HG03175 (cell line): ENCODE measurements at regions not wholly inside any gene's neighbourhood (a gene's known extent, or its start where the extent isn't known, plus 50 kb on each side); places are given as distances from the start of the nearest gene placed in this dataset.
"Not testable (repeated sequence)": the region's sequence is repeated elsewhere in the genome, so short reads cannot be mapped to it uniquely, and the experiment has no call there.

Experiments used
- ATAC-seq: cut with Tn5 transposase; IDR thresholded peaks from one replicate; pipeline ENCODE4 v1.9.1; 2021; ENCODE audit warnings: mild to moderate bottlenecking, moderate library complexity; ENCODE audit not compliant: unreplicated experiment

DNA sequence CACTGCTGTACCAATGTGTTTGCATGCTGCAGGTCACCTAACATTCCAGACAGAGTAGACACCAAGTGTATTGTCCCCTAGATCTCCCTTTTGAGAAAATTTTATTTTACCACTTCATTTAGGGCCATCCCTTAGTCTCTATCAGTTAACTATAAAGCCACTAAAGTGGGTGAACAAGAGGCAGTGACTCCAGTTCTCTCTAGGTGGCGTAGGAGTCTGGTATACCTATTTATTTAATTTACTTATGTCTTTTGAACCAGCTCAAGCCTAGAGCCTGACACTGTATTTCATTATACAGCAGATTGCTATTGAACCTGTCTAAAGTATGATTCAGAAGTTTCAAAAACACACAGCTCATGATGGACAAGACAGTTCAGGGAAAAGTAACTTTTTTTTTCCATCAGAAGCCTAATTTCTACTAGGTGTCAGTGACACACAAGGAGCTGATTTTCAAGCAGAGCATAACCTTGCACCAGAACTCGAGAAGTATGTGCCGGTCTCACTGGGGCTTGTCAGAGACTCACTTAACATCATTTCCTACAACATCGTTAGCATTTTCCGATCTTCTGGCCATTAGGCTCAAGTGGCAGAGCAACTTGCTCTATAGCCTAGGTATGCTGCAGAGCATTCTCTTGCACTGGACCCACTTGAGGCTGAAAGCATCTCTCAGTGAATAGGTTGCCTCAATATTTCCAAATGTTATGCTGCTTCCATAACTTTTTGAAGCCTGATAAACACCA lies 175.4 kb downstream of the CDC14C start:
- no peak for ATAC-seq

DNA sequence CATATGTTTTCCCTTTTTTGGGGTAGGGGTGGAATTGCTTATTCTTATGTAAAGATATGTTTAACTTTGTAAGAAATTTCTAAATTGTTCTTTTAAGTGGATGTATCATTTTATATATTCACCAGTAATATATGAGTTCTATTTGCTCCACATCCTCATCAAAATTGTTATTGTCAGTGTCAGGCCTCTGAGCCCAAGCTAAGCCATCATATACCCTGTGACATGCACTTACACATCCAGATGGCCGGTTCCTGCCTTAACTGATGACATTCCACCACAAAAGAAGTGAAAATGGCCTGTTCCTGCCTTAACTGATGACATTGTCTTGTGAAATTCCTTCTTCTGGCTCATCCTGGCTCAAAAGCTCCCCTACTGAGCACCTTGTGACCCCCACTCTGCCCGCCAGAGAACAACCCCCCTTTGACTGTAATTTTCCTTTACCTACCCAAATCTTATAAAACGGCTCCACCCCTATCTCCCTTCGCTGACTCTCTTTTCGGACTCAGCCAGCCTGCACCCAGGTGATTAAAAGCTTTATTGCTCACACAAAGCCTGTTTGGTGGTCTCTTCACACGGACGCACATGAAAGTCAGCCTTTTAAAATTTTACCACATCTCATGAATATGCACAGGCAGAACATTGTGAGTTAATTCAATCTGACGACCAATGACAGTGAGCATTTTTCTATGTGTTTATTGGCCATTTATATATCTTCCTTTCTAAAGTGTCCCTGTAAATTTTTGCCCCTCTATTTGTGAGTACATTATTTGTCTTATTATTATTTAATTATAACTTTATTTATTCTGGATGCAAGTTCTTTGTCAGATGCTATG lies 176.8 kb downstream of the CDC14C start:
- not testable (repeated sequence) for ATAC-seq

DNA sequence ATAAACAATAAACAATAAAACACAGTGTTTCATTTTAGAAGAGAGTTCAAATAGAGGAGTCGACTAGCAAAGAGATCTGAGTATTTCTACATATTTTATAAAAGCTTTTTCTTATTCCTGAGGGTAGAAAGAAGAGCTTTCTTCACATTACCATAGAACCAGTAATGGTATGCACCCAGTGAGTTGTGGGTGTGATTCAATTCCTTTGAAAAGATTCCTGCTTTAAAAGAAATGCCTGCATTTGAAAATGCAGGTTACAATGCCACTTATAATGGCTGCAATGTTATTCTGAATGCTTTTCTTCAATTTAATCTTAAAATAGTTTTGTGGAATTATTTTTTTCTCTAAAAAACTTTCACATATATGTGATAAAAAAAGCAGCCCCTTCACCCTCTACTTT lies 178.1 kb downstream of the CDC14C start:
- no peak for ATAC-seq

DNA sequence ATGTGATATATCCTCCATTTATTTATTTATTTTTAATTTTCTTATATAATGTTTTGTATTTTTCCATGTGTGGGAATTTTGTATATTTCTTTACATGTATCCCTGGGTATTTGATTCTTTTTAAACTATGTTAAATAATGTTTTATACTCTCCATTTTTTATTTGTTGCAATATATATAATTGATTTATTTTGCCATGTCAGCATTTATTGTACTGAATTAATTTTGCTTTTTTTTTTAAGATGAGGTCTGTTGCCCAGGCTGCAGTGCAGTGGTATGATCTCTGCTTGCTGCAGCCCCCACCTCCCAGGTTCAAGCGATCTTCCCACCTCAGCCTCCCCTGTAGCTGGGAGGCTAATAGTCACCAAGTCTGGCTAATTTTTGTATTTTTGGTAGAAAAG lies 187.4 kb downstream of the CDC14C start:
- ATAC-seq, result no peak

- no peak for ATAC-seq
Observed at GRCh38 chr7:49112222-49112621, 187.9 kb downstream of the CDC14C start.

- no peak for ATAC-seq
Observed at GRCh38 chr7:49112647-49113046, 188.3 kb downstream of the CDC14C start.

DNA sequence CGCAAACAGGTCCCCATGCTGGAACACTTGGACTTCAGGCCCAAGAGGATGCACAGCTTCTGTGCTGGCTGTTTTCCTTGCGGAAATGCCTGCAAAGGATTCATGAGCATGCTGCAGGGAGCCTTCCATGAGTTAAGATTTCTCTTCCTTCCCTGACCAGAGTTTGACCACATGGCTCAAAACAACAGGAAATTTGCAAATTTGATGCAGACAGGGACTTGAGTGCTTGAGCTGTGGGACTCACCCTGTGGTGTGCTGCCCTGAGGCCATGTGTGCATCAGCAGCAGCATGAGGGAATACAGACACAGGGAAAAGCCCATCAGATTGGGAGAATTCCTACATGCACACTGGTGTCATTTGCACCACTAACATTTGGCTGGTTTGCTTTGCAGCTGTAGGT lies 195.4 kb downstream of the CDC14C start:
- no peak for ATAC-seq

- ATAC-seq, result no peak
Observed at GRCh38 chr7:49125246-49125645, 200.9 kb downstream of the CDC14C start.

GRCh38 chr7:49127359-49127913 lies 203.1 kb downstream of the CDC14C start:
- no peak for ATAC-seq

DNA sequence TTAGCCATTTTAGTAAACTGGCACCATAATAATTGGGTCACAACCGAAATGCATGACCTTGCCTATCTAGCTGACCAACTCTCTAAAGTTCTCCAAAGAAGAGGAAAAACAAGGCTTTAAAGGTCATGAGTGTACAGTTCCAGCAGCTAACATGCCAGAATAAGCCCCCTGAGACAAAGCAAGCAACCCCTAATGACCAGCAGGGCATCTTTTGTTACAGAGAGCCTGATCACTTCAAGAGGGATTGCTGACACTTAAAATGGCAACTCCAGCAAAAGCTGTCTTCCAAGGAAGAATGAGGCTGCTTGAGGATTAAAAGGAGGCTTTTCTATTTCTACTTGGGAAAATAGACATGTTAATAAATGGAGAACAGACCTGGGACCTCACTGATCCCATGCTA lies 213.6 kb downstream of the CDC14C start:
- no peak for ATAC-seq

DNA sequence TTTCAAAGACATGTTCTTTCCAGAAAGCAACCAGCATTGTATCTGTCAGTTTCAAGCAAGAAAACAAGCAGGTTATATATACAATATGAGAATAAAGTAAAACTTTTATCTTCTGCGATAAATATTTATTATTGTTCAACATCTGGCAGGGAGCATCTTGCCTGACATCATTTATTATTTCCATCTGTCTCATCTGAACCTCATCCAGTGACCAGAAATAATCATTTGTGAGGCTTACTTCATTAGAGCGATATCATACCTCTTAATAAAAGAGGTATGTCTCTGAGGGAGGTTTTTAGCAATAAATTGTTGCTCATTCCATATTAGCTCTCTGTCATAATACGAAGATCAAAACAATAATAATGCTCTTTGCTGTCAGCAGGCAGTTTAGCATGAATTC lies 226.1 kb downstream of the CDC14C start:
- ATAC-seq, result no peak

GRCh38 chr7:49151146-49151545 lies 226.8 kb downstream of the CDC14C start:
- ATAC-seq, result no peak

DNA sequence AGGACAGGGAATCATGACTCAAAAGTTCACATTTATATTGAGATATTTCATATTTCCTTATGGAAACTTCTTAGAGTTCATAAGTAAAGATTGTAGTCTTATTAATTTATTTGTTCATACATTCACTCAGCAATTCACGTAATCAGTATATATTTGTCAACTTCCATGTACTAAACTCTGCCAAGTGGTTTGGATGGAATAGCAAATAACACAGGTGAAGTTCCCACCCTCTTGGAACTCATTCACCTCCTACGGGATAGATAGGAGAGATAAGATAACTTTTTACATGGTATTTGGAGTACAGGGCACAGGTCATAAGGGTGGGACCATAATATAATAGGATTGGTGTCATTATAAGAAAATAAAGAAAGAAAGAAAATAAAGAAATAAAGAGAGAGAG lies 234.0 kb downstream of the CDC14C start:
- no peak for ATAC-seq

DNA sequence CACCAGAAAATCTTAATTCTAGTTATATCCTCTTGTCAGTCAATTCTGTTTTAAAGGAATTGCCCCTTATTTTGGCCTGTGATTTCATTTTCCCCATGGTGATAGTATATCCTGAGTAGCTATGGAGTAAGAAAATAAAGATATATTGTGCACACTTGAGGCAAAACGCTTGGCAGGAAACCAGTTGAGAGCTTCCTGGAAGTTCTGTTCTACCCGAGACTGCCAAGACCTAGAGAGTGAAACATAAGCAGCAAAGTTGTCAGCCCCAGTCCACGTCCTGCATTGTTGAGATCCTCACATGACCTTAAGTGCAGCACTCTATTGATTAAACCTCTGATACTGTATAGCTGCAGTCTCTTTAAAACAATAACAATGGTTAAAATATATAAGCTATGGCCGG lies 235.2 kb downstream of the CDC14C start:
- no peak for ATAC-seq

DNA sequence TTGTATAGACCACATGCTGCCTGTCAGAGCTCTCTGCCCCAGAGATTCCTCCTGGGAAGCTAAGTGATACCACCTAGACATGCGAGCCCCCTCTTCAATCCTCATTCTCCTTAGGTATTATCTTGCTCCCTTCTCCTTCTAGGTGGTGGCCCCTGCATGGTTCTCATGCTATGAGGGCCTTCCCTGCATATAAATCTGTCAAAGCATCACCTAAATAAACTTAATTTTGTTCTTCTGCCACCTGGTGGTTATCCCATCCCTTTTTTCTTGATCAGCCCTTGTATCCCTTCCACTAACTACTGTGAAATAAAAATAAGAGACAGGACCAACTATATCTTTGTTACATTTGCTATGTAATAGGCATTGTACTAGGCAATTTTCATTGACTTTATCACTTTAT lies 242.1 kb downstream of the CDC14C start:
- no peak for ATAC-seq

DNA sequence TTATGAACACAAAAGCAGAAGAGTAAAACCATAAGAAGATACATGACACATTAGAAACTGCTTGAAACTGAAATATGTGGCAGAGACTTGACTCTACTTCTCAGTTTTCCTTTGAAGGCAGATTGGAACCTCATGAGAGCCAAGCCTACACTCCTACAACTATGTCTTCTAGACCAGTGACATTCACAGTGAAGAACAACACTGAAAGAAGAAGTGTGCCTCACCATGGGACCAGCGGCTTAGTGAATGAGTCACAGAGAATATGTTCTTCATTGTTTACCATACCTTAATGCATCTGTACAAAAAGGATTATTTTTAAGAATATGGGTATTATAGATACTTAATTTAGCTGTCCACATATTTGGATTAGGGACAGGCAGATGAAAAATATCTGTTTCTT lies 248.3 kb downstream of the CDC14C start:
- no peak for ATAC-seq

DNA sequence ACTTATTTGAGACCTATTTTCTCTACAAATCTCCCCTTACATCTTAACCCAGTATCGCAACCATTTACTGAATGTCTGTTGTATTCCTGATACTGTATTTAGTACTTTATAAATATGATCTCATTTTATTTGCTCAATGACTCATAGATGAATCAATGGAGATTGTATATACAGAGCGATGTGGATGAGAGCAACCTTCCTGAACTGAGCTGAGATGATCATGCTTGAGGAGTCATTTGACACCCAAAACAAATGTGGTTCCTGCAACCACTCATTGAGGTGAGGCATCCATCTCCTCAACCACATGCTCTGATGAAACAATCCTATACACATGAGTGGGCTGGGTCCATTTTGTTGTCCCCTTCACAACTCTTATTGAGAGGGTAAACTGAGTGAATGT lies 250.0 kb downstream of the CDC14C start:
- ATAC-seq, result no peak

DNA sequence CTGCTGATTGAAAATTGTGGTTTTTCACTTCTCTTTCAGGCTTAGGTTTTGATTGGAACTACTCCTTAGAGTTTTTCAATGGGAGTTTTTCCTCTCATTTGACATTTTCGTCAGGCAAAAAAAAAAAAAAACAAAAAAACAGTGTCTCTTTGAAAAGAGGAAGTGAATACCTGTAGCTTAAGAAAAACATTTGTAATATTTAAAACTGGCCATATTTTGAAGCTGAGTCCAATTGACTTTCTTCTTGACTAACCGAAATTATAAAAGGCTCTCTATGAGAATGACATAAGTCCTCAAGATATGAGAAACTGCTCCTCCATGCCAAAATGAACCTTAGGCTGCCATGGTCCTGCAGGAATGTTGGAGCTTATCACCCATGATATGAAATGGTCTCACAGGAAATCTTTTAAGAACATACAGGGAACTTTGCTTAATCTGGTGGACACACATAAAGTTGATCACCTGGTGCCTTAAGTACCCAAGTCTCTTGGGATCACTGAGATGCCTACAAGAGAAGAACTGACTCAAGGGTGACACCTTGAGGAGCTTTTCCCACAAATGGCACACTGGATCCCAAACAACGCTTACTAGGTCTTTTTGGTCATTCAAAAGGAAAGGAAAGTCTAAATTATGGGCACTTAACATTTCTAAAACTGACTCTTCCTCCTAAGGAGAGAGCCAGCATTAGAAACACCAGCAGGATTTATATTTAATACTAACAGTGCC lies 263.4 kb downstream of the CDC14C start:
- ATAC-seq, result no peak

DNA sequence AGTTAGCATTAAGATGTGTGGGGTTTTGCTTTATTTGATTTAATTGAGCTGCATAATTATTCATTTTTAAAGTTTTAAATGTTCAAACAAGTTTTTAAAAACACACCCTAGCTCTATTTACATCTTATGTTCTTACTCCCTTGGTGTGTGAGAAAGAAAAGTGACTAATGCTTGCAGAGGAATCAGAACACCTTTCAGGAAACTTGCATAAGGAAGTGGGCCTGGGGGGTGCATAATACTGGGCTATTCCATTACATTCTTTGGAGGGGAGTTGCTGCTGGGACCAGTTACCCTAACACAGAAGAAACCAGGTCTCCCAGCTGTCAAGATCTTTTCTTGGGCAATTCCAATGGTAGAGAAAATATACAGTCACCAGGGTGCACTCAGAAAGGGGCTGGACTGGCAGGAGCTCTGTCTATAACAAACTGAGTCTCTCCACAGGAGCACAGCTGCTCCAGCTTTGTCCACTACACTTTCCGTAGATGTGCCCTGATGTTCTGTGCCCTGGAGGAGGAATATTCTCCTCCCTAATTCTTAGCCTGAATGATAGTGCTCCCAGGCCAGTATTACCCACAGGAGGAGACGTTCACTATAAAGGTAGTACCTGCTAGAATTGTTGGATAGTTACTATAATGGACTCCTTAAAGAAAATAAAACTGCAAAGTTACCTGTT lies 304.2 kb downstream of the CDC14C start:
- no peak for ATAC-seq

- ATAC-seq, result no peak
Observed at GRCh38 chr7:49229246-49229645, 304.9 kb downstream of the CDC14C start.

DNA sequence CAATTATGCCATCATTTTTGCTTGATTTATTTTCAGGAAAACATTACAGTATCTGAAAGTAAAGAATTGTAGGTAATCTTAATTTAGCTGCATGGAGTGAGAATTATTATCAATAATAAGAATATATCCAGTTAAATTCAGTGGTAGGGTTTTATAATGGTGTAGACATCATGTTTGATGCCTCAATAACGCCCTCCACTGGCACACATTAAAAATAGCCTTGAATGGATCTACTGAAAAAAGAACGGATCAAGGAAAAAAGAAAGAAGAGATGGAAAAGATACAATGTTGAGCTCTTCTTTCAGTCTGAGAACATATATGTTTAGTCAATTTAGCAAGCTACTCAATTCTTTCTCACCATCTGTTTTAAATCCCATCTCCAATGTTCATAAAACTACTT lies 319.2 kb downstream of the CDC14C start:
- no peak for ATAC-seq
